Skeletal muscle tissue (tissue), 3 donors: ENCODE measurements at regions not wholly inside any gene's neighbourhood (a gene's known extent, or its start where the extent isn't known, plus 50 kb on each side); places are given as distances from the start of the nearest gene placed in this dataset.

Experiments
- H3K27ac ChIP-seq: one replicate; pipeline ENCODE4 v1.7.0; 2013; ENCODE audit warnings: mild to moderate bottlenecking, low read depth, low read length, inconsistent platforms
- H3K27me3 ChIP-seq, 3 donors: one replicate each; pipeline ENCODE4 v1.7.0; 2013; ENCODE audit warnings: low read length in 3 of 3; ENCODE audit not compliant: control insufficient read depth in 3 of 3, insufficient read depth in 3 of 3
- H3K36me3 ChIP-seq, 3 donors: one replicate each; pipeline ENCODE4 v1.7.0; 2013; ENCODE audit warnings: low read length in 3 of 3; ENCODE audit not compliant: control insufficient read depth in 3 of 3, insufficient read depth in 3 of 3
- H3K4me1 ChIP-seq, 3 donors: one replicate each; pipeline ENCODE4 v1.7.0; 2013; ENCODE audit warnings: low read length in 3 of 3, mild to moderate bottlenecking in 3 of 3; ENCODE audit not compliant: control insufficient read depth in 3 of 3, insufficient read depth in 3 of 3
- H3K4me3 ChIP-seq, 3 donors: one replicate each; pipeline ENCODE4 v1.7.0; 2013; ENCODE audit warnings: low read length in 3 of 3
- H3K9ac ChIP-seq, 3 donors: one replicate each; pipeline ENCODE4 v1.7.0; 2013; ENCODE audit warnings: low read length in 3 of 3, mild to moderate bottlenecking in 3 of 3, moderate library complexity in 2 of 3, low read depth in 1 of 3
- H3K9me3 ChIP-seq, 3 donors: one replicate each; pipeline ENCODE4 v1.7.0; 2013; ENCODE audit warnings: low read length in 3 of 3; ENCODE audit not compliant: control insufficient read depth in 3 of 3
- donor health status: Osteomylitis.

DNA sequence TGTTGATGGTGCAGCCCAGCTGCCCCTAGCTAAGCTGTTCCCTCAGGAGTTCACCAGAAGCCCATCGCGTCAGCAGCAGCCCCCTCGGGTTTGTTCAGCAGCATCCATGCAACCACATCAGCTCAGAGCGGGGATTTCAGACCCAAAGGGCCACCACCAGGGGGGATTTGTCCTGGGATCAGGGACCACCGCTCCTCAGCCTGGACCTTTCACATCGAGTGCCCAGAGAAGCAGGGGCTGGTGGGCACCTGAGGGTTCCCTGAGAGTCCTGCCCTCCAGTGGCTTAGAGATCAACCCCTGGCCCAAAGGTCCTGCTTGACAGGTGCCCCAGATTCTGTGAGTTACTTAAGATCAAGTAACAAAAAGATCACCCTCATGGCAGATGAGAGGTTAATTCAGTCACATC lies 65.9 kb upstream of the C14orf180 start:
- no peak overlapping the region for H3K27ac ChIP-seq
- H3K4me1 ChIP-seq = peaks cover 0 to 4% (median 0%) of the 10 kb centered on the region in 3 donors
- no peak overlapping the region for H3K4me3 ChIP-seq
- peaks cover 0 to 12% (median 5%) of the 10 kb centered on the region in 3 donors for H3K9me3 ChIP-seq
- no peak overlapping the region for H3K9ac ChIP-seq
- peaks cover 17 to 59% (median 48%) of the 10 kb centered on the region in 3 donors for H3K27me3 ChIP-seq
- no peaks in the 10 kb centered on the region for H3K36me3 ChIP-seq

- Histone ChIP-seq H3K27me3 (peaks cover 17 to 66% (median 51%) of the 10 kb centered on the region in 3 donors), H3K27ac (no peak overlapping the region), H3K4me1 (peaks cover 0 to 4% (median 0%) of the 10 kb centered on the region in 3 donors), H3K9ac (no peak overlapping the region), H3K9me3 (peaks cover 0 to 12% (median 5%) of the 10 kb centered on the region in 3 donors), H3K4me3 (no peak overlapping the region), H3K36me3 (no peaks in the 10 kb centered on the region)
Observed at GRCh38 chr14:104514156-104514848, 65.3 kb upstream of the C14orf180 start.

- H3K9ac ChIP-seq = no peak overlapping the region
- H3K4me1 ChIP-seq = peaks cover 0 to 4% (median 0%) of the 10 kb centered on the region in 3 donors
- H3K27ac ChIP-seq = no peak overlapping the region
- H3K27me3 ChIP-seq = peaks cover 17 to 66% (median 51%) of the 10 kb centered on the region in 3 donors
- no peak overlapping the region for H3K4me3 ChIP-seq
- no peaks in the 10 kb centered on the region for H3K36me3 ChIP-seq
- peaks cover 0 to 12% (median 5%) of the 10 kb centered on the region in 3 donors for H3K9me3 ChIP-seq
Observed at GRCh38 chr14:104515059-104515810, 64.3 kb upstream of the C14orf180 start.

- Histone ChIP-seq H3K27me3 (peaks cover 17 to 66% (median 51%) of the 10 kb centered on the region in 3 donors), H3K9ac (no peak overlapping the region), H3K4me1 (peaks cover 0 to 2% (median 0%) of the 10 kb centered on the region in 3 donors), H3K9me3 (peaks cover 0 to 12% (median 5%) of the 10 kb centered on the region in 3 donors), H3K4me3 (no peak overlapping the region), H3K36me3 (no peaks in the 10 kb centered on the region), H3K27ac (no peak overlapping the region)
Observed at GRCh38 chr14:104515811-104516780, 63.5 kb upstream of the C14orf180 start.

- Histone ChIP-seq H3K27ac (no peak overlapping the region), H3K9me3 (peaks cover 0 to 12% (median 5%) of the 10 kb centered on the region in 3 donors), H3K4me3 (no peak overlapping the region)
Observed at GRCh38 chr14:104516906-104517305, 62.7 kb upstream of the C14orf180 start.

DNA sequence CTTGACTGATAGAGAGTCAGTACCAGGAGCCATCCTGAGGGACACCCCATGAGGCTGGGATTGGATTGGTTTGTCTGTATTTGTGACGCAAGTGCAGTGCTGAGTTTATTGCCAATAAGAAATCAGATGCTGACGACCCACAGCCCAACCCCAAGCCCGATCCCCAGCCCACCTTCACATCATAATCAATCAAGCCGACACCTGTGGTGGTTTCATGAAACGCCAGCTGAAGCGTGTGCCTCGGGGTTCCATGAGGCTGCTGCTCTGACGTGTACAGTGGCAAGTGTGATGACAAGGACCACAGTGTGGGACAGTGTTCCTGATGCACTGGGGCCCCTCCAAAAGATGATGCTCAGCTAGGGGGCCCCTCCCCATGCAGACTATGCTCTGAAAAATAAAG lies 62.1 kb upstream of the C14orf180 start:
- Histone ChIP-seq H3K27ac (no peak overlapping the region), H3K9ac (no peak overlapping the region), H3K36me3 (no peaks in the 10 kb centered on the region), H3K4me1 (no peaks in the 10 kb centered on the region), H3K27me3 (peaks cover 14 to 62% (median 46%) of the 10 kb centered on the region in 3 donors), H3K4me3 (no peak overlapping the region), H3K9me3 (peaks cover 0 to 12% (median 5%) of the 10 kb centered on the region in 3 donors)

More at GRCh38 chr14:104516906-104517305, 62.7 kb upstream of the C14orf180 start:
- Histone ChIP-seq H3K36me3 (no peaks in the 10 kb centered on the region), H3K27me3 (peaks cover 17 to 66% (median 50%) of the 10 kb centered on the region in 3 donors), H3K4me1 (no peaks in the 10 kb centered on the region), H3K9ac (no peak overlapping the region)

GRCh38 chr14:104517867-104518266 lies 61.7 kb upstream of the C14orf180 start:
- no peak overlapping the region for H3K27ac ChIP-seq
- no peaks in the 10 kb centered on the region for H3K36me3 ChIP-seq
- H3K4me3 ChIP-seq = no peak overlapping the region
- H3K27me3 ChIP-seq = peaks cover 10 to 58% (median 41%) of the 10 kb centered on the region in 3 donors
- H3K9ac ChIP-seq = no peak overlapping the region
- no peaks in the 10 kb centered on the region for H3K4me1 ChIP-seq
- H3K9me3 ChIP-seq = peaks cover 0 to 12% (median 5%) of the 10 kb centered on the region in 3 donors

GRCh38 chr14:104518659-104519350 lies 60.8 kb upstream of the C14orf180 start:
- no peak overlapping the region for H3K4me3 ChIP-seq
- H3K36me3 ChIP-seq = no peaks in the 10 kb centered on the region
- no peak overlapping the region for H3K9ac ChIP-seq
- H3K9me3 ChIP-seq = peaks cover 0 to 12% (median 5%) of the 10 kb centered on the region in 3 donors
- H3K27ac ChIP-seq = no peak overlapping the region
- H3K4me1 ChIP-seq = no peaks in the 10 kb centered on the region
- H3K27me3 ChIP-seq = peaks cover 4 to 49% (median 32%) of the 10 kb centered on the region in 3 donors

DNA sequence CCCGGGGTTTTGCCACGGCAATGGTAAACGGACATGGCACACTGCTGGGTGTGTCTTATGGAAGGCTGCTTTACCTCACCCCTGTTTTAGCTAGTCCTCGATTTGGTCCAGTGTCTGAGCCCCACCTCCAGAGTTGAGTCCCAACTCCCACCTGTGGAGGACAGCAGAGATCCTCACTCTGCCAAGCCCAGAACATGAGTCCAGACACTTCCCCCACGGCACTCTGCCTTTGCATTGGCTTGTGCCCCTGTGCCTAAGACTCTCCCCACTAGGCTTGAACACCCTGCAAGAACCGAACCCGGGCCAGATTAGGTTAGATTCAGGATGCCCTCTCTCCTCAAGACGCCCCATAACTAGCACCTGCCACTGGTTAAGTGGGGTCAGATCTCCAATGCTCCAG lies 59.8 kb upstream of the C14orf180 start:
- no peak overlapping the region for H3K9ac ChIP-seq
- no peaks in the 10 kb centered on the region for H3K36me3 ChIP-seq
- no peak overlapping the region for H3K4me3 ChIP-seq
- H3K27ac ChIP-seq = no peak overlapping the region
- peaks cover 0 to 12% (median 6%) of the 10 kb centered on the region in 3 donors for H3K9me3 ChIP-seq
- H3K4me1 ChIP-seq = no peaks in the 10 kb centered on the region
- H3K27me3 ChIP-seq = peaks cover 0 to 40% (median 23%) of the 10 kb centered on the region in 3 donors
